SHP77 treated with DMSO at 0.1 percent for 48 hours (cell line): ENCODE measurements at regions not wholly inside any gene's neighbourhood (a gene's known extent, or its start where the extent isn't known, plus 50 kb on each side); places are given as distances from the start of the nearest gene placed in this dataset.
A peak's percentile ranks its signal among the peaks of the same experiment; 100 is the strongest.
"Not testable (repeated sequence)": the region's sequence is repeated elsewhere in the genome, so short reads cannot be mapped to it uniquely, and the experiment has no call there.

Source experiments
- DNase-seq: peaks from one replicate; lab custom pipeline; 2025; lab: John Stamatoyannopoulos, UW

- no peak for DNase-seq
These were observed 251.5 kb upstream of the CBLB start for GRCh38 chr3:106120356-106120755.

- no peak for DNase-seq
These were observed 252.9 kb upstream of the CBLB start for GRCh38 chr3:106121491-106122289.

GRCh38 chr3:106124818-106125217 lies 256.0 kb upstream of the CBLB start:
- no peak for DNase-seq

DNA sequence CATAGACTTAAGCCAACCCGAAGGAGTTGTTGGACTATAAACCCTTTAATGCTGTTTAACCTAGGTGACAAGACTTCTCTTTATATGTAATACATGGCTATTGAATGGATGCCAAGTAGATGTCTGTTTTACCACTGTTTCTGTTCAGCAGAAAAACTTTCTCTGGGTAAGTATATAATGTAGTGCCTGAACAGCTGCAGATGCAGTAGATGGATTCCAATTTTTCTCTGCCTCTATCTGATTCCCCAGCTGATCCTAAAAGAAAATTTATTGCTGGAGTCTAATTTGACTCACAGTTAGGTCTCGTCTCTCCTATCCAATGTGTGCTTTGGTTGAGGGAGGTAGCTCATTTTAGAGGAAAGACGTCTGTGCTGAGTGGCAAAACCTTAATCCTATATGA lies 256.5 kb upstream of the CBLB start:
- no peak for DNase-seq

DNA sequence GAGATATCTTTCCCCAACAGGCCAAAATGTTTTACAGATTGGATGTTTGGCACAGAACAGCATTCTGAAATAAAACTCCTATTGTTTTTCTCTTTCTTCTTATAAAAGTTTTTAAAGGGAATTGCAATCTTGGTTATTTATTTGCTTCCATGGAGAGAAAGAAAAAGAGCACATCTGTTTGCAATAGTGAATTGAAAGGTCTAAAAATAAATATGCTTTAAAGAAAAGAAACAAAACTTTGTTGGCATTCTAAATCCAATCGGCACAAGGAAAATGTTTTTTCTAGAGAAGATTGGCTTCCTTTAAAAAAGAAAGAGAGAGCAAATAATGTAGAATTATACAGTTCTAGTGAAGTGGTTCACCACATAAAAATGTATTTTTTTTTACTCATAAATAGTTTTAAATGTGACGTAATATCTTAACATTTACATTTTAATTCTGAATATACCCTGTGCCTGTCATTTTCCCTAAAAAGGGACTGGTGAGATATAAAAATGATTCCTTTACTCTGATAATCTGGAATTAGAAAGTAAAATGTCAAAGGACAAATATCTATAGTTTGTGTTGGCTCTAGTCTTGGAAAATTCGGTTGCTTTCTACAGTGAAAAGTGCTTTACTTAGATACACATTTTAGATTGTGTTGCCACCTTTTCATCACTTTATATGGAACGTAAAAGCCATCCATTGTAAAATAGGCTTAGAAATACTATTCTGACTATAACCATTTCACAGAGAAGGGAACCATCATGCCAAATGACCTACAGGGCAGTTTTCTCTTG lies 257.4 kb upstream of the CBLB start:
- no peak for DNase-seq

GRCh38 chr3:106126846-106127235 lies 258.0 kb upstream of the CBLB start:
- DNase-seq: no peak

GRCh38 chr3:106129939-106130338 lies 261.1 kb upstream of the CBLB start:
- no peak for DNase-seq

DNA sequence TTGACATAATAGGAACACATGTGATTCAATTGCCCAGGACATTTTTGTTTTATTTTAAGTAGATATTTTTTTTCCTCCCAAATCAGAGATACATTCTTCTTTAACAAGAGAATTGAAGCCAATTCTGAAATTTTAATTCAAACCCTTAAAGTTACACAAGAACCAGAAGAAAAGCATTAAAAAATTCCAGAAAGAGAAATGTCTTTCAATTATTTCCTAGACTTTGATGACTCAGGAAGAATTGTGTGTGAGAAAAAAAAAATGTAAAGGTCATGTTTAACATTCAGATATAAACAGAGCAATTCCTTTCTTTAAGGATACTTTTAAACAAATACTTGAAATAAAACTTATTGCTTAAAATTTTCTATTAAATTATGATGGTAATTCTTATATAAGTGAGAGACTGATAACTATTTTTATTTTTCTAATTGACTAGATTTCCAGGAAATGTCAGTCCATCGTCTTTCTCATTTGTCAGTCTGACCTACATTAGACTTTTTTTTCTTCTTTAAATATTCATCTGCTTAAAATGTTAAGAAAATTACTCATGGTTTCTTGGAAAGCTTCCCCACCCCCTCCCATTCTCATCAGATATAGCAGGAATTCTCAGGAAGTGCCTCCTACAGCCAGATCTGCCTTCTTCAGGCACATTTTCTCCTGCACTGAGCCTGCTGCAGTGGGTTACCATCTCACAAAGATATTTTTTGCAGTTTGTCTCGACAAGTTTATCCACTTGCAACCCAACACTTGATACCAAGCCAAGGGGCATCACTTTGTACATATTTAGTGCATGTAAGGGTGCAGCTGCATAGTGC lies 261.8 kb upstream of the CBLB start:
- no peak for DNase-seq

- no peak for DNase-seq
These were observed 266.8 kb upstream of the CBLB start for GRCh38 chr3:106135451-106136160.

DNA sequence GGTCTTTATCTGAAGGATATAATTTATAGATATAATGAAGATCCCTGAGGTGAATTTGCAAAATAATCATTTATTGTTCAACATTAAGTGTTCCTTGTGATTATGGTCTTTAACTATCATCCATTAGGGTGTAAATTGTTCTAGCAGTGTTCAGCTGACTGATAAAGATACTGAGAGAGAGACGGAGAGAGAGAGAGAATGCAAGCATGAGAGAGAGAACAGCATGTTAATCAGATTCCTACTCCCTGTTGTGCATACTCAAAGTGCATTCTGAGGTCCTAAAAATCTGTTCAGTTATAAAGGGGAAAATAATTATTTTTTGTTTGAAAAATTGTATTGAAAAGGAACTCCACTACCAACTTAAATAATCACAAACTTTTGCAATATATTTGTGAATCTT lies 271.0 kb upstream of the CBLB start:
- DNase-seq: no peak

DNA sequence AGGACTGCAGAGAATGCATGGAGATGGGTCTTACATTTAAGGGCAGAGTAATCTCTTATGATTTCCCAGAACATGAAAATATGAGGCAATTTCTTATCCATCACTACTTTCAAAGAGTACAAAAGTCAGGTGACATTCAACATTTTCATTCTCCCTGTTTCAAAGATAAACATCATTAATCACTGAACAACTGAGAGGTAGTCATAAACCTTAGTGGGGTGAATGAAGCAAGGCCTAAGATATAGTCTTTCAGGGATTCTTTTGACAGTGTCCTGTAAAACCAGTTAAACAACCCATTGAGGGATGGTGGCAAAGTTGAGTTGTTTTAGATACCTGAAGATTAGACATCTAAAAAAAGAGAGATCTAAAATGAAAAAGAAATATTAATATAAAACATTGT lies 271.6 kb upstream of the CBLB start:
- DNase-seq: no peak

- DNase-seq: no peak
These were observed 275.2 kb upstream of the CBLB start for GRCh38 chr3:106144030-106144429.

GRCh38 chr3:106148440-106149082 lies 279.7 kb upstream of the CBLB start:
- DNase-seq: not testable (repeated sequence)

DNA sequence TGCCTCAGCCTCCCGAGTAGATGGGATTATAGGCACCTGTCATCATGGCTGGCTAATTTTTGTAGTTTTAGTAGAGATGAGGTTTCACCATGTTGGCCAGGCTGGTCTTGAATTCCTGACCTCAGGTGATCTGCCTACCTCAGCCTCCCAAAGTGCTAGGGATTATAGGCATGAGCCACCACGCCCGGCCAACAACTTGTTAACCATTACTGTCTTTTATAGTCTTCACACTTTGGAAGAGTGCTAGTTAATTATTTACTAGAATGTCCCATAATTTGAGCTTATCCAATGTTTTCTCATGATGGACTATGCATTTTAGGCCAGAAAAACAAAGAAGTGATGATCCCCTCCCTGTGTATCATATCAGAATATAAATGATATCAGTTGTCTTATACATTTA lies 288.6 kb upstream of the CBLB start:
- DNase-seq: no peak

GRCh38 chr3:106160396-106160795 lies 291.6 kb upstream of the CBLB start:
- no peak for DNase-seq

DNA sequence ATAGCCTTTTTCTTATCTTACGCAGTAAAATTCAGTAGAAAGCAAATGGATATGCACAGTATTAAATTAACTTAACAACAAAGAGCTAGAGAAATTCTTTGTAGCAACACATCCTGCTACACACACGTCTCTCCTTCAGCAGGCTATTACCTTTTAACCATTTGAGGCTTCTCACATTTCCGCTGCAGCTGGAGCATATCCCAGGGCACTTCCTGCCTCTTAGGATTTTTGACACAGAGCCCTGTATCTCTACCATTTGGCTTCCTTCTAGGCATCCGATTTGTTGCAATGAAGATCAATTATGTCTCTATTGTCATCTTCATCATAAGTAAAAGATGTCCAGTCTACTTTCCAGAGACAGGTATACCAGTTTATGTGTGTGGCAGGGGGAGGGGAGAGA lies 292.4 kb upstream of the CBLB start:
- DNase-seq: peak; percentile 15

GRCh38 chr3:106167728-106168127 lies 298.9 kb upstream of the CBLB start:
- DNase-seq: no peak

DNA sequence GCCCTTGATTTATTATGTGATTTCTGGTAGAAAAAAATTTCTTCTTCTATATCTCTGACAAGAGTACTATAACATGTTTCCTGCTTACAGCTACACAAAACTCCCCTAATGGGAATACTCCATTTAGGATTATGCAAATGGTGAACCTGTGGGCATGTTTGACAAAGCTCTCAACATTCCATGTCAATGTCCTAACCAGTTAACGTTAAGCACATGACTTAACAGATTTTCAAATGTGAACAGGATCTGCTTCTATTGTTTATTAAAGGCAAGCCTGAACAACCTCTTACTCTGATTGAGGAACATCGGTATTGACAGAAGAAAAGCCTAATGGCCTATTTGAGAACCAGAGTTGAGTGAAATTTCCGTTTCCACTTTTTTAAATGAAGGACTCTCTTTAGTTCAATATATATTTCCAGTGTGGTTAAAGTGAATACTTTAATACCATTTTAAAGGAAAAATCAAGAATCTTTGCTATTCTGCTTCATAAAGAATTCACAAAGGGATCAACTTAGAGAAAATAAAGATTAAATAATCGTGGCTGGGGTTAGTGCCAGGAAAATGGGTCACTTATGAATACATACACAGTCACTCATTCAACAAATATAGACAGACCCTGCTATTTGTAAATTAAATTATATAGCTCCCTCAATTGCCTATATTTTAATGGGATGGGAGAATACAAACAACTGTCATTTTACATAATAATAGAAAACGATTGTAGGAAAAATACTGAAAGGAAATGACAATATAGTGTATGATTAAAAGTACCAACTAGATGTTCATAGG lies 300.3 kb upstream of the CBLB start:
- no peak for DNase-seq

DNA sequence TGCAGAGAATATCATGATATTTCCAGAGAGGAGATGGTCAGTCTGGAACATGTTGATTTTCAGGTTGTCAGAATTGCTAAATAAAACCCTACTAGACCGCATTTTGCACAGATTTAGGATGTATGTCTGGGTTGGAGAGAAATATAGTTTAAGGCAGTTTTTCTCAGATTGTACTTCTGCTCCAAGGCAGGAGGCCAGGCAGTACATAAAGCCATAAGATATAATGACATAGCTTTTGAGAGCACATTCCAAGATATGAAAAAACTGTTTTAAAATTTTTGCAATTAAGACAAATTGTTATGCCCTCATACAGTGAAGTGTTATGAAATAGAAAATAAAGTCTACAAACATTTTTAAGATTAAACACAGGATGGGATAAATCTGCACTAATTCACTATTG lies 301.8 kb upstream of the CBLB start:
- no peak for DNase-seq

- DNase-seq: no peak
These were observed 303.3 kb upstream of the CBLB start for GRCh38 chr3:106172101-106172500.

DNA sequence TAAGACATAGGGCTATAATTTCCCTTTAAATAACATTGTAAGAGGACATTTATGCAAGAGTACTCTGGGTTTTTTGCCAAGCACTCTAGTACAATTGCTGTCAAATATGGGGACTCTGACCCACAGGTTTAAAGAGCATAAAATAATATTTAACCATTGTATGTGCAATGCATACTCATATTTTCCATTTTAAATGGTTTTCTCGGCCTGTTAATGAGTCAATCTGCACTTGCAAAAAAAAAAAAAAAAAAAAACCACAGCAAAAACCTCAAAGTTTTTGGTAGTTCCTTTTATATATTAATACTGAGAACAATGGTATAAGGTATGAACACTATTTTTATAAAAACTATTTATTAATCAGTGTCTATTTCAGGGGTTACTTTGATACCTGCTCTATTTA lies 304.0 kb upstream of the CBLB start:
- no peak for DNase-seq
